Fibroblast of the conjunctiva (primary cell): ENCODE measurements at regions not wholly inside any gene's neighbourhood (a gene's known extent, or its start where the extent isn't known, plus 50 kb on each side); places are given as distances from the start of the nearest gene placed in this dataset.

Experiments used
- DNase-seq: peaks from one replicate; pipeline ENCODE4 v3.0.0-alpha.2; 2010; ENCODE audit warnings: low read depth

DNA sequence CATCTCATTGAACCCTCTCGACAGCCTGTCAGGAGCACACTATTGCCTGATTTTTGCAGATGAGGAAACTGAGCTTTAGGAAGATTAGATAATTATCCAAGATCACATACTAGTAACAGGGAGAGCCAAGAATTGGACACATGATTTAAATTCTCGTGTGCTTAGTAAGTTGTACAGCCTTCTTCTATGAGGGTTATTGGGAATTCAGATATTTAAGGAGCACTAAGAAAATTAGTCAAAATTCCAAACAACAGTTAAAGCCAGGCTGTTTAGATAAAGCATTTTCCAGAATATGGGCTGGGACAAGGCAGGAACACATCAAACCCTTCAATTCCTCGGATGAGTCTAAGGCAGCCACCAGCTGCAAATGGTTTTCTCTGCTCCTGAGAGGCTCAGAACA, 148.8 kb downstream of the TMEM30B start:
- no peak for DNase-seq

DNA sequence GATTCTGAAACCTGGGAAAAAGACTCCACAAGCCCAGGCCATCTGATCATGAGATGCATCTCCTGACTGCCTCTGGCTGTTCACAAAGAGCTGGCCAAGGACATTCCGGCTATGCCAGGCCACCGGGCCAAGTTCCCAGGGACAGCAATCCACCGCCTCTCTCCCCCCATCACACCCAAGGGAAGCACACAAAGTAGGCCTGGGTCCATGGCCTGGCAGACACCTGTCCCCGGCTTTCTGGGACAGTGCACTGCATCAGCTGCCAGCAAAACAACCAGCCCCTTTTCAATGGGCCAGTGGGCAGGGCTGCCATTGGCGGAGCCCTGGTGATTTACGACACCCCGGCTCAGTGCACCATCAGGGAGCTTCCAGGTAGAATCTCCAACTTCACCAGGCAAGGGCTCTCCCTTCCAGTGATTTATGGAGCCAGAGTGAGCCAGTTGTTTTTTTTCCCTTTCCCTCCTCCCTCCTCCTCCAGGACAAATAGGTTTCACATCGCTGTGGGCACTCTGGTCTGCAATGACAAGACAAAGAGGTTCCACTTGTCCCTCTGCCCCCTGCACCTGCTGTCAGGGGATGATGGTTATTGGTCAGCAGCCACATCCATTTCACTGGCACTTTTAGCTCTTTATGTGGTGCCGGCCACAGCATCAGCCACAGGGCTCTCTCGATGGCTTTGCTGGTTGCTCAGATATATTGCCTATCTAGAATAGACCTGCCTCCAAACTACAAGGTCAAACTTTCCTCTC, 149.6 kb downstream of the SLC38A6 start:
- no peak for DNase-seq

DNA sequence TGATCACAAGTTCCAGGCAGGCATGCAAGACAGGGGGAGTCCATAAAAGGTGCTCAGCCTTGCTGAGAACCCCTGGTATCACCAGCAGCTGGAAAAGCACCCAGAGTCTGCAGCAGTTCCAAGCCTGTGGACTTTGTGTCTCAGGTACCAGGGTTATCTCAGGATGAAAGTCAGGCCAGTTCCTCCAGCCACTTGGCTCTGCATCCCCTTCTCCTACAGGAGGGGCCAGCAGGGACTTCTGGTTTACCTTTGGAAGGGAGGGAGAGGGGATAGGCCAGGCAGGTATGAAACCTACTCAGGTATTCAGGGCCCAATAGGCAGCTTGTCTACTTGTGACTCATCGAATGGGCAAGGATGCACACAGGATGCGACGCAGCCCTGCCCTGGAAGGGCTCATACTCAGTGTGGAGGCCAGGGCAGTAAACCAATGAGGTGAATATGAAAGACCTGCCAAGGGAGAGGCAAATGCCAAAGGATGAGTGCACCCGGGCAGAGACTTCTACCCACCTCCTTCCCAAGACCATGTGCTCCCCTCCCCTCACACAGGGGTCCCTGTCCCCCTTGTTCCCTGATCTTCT, 148.2 kb downstream of the SLC38A6 start:
- no peak for DNase-seq

DNA sequence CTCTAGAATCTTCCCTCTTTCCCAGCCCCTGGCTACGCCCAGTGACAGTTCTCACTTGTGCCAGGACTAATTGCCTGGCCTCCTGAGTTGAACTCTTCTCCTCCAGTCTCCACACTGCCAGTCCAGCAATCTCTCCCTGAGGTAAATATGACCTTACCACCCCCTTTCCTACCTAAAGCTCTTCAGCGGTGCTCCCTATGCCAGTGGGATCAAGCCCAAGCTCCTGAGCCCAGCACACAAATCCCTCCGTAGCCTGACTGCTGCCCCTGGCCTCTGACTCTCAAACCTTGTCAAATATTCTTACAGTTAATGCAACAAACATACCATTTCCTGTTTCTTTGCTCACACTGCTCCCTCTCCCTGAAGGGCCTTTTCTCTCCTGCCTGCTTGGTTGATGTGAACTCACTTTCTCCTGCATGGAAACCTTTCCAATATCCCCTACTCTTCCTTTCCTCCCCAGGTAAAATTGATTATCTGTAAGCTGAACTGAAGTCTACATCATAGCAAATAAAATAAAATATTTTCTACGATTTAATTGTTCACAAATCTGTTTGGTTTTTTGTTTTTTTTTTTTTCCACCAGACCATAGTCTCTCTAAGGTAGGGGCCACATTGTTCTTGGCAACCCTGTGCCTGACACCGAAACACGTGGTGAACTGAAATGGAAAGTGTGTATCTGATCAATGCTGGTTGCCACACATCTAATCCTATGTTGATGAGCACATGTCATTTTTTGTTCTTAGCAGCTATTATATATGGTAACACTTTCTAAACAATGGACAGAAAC, 147.5 kb downstream of the SLC38A6 start:
- no peak for DNase-seq

DNA sequence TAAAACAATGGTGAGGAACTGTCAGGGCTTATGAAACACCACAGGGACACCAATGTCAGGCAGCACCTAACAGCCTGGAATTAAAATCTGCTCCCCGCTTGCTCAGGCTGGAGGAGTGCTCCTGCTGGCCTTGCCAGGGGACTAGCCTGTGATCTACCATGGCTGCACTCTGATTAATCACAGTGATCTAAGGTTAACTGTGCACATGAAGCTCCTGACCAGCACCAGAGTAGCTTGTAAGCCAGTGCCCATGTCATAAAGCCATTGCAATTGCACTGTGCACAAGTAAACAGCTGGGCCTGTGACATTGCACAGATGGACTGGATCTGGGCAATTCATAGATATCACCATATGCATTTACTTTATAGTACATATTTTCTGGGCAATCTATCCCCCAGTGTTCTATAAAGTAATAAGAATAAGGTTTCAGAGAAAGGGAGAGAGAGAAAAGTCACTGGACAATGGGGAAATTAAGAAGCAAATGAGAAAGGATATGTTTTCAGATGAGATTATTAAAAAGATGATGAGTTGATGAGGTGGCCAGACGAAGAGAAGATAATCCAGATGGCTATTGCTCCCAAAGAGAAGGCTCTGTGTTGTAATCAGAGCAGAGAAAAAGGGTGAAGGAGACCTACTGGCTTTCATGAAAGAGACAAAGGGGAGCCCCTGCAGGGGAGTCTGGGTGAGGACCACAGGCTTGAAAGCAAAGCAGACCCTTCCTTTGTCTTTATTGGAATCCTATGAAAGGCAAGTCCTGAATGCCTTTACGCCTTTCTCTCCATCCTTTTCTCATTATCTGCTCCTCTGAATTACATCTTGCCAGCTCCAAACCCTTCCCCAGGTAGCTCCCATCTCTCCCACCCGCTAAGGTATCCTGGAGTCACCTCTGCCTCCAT, 145.8 kb downstream of the SLC38A6 start:
- DNase-seq = no peak

DNA sequence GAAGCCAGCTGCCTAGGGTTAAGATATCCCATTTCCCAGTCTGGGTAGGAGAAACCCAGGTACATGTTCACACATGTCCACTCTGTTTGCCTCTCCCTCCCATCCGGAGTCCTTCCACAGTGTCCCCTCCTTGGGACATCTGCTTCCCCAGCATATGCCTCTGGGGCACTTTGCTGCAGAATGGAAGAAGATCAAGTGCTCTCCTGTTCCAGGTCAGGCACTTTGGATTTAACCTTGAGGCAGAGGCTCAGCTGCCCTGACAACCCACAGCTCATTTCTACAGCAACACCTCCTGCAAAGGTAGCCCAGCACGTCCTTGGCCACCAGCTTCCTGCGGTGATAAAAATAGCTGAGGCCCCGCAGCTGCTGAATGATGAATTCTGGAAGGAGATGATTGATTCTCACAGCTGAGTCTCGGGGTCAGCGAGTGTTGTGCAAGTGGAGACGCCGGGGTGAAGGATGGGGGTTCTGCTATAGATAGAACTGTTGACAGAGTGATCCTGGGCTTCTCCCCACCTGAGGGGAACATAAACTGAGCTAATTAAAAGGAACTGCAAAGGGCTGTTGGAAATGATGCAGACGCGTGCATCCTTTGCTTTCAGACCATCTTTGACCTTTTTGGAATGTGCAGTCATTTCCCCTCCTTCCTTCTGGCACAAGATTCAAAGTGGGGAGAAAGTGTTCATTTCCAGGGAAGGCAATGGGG, 145.0 kb downstream of the SLC38A6 start:
- no peak for DNase-seq

DNA sequence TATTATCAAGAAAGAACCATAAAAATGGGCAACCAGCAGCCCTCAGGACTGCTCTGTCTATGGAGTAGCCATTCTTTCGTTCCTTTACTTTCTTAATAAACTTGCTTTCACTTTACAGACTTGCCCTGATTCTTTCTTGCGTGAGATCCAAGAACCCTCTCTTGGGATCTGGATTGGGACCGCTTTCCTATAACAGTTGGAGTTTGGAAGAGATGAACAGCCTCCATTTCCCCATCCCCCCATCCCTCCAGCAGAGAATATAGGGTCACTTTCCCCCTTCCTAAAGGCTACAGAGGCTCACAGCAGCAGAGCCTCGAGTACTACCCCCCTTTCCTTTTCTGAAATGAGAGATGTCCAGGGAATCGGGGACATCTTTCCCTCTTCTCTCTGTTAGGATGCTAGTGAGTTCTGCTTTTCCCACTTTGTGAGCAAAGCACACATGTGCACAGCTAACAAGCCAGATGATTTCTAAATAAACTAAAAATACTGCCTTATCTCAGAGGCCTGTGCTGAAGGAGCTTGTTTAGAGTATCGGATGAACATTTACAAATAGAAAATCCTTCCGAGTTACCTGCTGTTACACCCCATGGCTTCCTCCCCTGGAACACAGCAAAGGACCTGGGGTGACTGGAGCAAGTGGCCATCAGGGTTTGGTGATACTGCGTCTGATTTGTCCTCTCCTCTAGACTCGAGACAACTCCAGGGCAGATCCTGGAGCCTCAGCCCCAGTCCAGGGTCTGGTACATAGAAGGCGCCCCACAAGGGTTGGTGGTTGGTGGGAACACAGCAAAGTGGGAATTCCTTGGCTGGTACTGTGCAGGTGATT, 144.2 kb downstream of the SLC38A6 start:
- no peak for DNase-seq

DNA sequence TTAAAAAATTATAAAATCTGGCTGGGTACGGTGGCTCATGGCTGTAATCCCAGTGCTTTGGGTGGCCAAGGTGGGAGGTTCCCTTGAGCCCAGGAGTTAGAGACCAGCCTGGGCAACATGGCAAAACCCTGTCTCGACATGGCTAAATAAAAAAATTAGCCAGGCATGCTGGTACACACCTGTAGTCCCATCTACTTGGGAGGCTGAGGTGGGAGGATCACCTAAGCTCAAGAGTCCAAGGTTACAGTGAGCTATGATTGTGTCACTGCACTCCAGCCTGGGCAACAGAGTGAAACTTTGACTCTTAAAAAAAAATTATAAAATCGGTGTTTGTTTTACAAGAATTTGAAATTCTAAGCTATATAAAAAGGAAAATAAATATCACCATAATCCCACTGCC, 141.8 kb downstream of the SLC38A6 start:
- no peak for DNase-seq

DNA sequence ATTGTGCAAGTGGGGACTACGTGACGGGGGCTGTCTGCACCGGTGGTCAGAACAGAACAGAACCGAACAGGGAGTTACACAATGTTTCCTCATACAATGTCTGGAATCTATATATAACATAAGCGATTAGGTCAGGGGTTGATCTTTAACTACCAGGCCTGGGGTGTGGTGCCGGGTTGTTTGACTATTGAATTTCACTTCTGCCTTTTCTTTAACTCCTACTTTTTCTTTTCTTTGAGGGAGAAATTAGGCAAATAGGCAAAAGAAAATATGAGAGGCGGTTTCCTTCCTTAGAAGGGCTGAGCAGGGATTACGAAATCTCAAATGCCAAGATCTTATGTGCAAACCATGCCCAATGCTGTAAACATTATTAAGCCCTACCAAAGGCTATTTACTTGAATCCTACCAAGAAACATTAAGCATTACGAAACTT, 140.3 kb downstream of the SLC38A6 start:
- DNase-seq = no peak

DNA sequence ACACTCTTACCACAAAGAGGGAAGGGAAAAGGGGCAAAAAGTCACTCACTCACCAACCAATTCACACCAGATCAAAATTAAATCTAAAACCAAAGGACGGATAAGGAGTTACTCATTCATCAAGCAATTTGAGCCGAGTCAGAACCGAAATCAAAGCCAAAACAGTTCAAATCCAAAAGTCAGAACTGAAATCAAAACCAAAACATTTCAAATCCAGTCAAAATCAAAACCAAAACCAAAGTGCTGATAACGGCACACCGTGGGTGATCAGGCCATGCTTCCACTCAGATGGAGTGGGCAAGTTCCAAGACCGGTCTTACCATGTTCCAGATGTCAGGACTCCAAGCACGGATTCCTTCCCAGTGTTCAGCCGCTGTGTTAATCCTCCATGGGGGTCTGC, 139.5 kb downstream of the SLC38A6 start:
- no peak for DNase-seq

DNA sequence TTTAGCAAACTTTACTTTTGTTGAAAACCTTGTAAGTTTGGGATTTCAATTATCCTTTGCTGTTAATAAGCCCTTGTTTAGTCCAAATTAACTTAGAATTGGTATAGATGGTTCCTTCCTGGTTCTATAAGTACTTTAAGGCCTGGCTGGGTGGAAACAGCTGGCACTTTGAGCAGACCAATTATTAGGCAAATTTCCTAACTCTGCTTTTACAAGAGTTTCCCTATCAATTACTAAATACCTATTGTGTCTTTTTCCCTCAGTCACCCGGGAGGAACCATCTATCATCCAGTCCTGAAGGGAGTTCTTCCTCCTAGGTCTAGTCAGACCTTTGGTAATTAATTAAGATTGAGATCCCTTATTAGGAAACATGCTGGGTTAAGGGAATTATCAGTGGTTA, 138.0 kb downstream of the SLC38A6 start:
- no peak for DNase-seq

DNA sequence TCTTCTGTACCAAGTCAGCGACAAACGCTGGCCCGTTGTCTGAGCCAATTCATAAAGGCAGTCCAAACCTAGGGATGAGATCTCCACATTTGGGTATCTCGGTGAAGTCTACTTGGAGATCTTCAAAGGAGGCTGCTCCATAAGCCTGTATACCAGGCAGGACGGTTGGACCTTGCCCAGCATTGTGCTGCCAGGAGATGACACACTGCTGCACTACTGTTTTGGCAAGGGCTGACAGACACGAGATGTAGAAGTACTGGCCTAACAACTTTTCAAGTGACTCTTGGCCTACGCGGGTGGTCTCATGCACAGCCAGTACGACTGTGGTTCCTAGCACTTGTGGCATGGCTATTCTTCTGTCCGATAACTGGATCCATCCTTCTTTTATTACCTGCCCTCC, 135.3 kb downstream of the SLC38A6 start:
- no peak for DNase-seq

DNA sequence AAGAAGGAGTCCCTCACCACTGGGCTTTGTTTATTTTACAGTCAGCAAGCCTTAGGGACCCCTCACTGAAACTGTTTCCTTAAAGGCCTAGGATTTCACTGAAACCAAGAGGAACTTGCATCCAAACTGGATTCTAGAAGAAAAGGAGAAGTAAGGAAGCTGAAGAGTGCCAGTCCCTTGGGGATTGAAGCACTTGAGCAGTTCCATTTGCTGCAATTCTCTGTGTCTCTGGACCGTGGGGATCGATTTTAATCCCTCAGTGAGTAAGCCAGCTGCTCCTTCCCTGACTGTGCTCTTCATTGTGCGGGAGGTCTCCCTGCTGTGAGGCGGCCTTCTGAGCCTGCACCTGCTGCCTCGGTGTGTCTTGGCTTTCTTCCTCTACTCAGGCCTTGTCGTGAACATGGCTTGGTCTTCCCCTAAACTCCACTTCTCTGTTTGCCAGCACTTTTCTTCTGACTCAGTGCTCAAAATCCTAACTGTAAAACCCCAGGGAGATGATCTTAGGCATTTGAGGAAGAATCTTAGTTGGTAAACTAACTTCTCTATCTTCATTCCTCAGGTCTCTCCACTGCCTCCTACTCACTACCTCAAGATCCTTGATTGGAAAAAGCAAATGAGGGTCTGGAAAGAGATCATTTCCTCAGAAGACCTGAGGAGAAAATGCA, 132.6 kb downstream of the SLC38A6 start:
- no peak for DNase-seq

DNA sequence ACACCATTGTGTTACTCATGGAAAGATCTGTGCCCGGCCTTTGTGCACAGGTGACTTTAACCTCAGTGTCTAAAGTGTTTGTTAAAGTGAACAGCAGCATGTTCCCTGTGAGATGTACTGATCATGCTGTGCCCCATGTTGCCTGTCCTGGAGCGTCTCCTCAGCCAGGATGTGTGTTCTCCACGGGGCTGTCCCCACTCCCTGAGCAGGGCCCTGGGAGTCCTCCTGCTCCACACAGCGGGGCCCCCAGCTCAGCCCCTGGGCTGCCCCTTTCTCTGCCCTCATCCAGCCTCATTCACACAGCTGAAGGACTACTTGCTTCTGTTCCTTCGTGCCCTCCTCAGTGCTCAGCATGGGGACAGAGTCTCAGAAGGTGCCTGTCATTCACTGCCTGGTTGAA, 131.5 kb downstream of the SLC38A6 start:
- no peak for DNase-seq

DNA sequence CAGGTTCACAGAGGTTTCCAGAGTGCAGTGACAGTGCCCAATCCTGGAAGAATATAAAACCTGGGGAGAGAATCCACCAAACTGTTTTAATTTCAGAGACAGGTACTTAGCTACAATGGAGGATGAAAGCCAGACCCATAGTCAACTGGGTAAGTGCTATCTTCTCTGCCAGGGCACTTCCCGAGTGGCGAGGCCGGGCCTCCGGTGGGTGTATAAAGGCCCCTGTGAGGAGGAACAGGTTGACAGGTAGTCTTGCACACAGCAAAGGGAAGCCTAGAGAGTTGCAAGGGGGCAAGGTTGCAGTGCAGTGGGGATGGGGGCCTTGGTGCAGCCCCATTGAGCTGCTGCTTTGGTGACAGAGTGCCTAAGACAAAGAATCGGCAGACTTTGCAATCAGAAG, 130.7 kb downstream of the SLC38A6 start:
- no peak for DNase-seq

DNA sequence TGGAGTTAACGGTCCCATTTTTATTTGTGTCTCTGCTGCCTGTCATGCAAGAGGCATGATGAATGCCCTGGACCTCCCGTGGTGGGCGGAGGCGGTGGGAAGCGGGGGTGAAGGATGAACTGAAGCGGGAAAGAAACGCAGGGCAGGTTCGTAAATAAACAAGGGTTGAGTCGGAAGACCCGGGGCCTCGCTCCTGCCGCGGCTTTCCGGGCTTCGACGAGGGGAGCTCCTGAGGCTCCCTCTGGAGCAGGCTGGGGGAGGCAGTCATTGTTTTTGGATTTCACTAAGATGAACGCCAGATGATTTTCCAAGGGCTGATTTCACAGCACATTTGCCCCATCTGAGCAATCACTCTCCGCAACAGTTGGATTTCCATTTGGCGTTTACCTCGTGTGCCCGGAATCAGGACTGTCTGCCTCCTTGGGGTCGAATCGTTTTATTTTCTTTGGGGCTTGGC, 130.2 kb downstream of the SLC38A6 start:
- no peak for DNase-seq

DNA sequence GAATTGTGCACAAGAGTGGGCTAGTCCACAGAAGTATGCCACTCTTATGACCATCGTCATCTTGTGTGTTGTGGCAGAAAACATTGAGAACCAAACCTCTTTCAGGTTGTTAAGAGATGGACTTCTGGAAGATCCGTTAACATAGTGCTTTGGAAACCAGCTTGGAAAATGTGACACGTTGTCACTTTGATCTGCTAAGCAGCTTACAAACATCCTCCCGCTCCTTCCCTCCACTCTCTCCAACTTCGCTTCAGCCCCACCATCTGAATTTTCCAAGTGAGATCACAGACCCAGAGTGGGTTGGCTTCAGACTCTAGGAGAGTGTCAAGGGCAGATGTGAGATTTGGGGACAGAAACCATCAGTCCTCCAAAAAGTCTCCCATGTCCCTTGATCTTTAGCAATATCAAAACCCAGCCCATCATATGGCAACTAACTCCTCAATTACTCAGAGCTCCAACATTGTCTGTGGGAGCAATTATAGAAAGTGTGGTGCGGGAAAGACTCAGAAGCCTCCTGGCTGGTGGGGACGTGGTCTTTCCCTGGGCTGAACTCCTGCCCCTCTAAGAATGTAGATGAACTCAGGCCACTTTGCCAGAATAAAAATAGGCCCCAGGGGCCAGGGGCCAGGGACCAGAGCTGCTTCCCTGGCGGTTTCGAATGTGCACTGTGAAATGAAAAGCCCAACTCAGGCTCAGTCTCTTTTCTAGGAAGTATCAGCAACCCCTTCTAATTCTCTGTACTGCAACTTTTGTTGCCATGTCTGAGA, 129.5 kb downstream of the SLC38A6 start:
- no peak for DNase-seq

DNA sequence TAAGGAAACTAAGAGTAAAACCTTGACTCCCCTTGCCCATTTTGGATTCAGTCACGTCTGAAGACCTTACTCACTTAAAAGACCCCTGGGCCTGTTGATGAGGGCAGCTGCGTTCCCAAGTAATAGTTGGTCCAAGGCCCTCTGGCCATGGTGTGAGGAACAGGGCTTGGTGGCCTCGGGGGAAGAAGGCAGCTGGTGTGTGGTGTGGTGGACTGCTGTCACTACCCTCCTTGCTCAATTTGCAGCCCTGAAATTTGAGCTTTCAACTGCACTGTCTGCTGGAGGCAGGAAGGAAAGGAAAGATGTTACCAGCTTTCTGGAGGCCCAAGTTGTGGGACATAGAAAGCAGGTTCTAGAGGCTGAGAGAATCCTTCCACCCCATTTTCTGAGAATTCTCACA, 128.2 kb downstream of the SLC38A6 start:
- no peak for DNase-seq

DNA sequence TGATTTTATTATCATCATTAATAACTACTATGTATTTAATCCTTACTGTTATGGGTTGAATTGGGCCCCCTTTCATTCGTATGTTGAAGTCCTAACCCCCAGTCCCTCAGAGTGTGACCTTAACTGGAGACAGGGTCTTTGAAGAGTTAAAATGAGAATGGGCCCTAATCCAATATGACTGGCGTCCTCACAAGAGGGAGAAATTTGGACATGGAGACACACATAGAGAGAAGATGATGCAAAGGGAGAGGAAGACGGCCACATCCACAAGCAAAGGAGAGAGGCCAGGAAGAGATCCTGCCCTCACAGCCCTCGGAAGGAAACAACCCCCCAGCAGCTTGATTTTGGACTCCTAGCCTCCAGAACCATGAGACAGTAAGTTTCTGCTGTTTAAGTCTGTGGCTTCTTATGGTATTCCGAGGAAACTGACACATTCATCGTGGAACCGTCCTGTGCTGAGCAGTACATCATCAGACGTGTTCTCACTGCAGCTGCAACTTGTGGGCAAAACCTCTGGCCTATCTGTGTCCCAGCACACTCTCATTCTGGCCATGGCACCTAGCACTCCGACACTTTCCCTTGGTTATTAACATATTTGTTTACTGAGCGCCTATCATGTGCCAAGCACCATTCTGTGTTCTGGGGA, 127.6 kb downstream of the SLC38A6 start:
- DNase-seq = no peak
